Stomach (tissue), 8 donors: ENCODE measurements at regions not wholly inside any gene's neighbourhood (a gene's known extent, or its start where the extent isn't known, plus 50 kb on each side); places are given as distances from the start of the nearest gene placed in this dataset.

Experiments used
- DNase-seq, 2 donors: peaks; one replicate each; pipeline versions ENCODE4 v3.0.0 to v3.0.0-alpha.2; 2013 to 2019
- H3K27ac ChIP-seq, 5 donors: fragments of 200-600 bp in 4 of 5; sonication (generic) in 4 of 5; one replicate each; pipeline ENCODE4 v1.5.1; 2013 to 2019; ENCODE audit warnings: mild to moderate bottlenecking in 1 of 5, moderate library complexity in 1 of 5
- H3K27me3 ChIP-seq, 3 donors: fragments of 200-600 bp; sonication (generic); one replicate each; pipeline ENCODE4 v1.5.1; 2017 to 2019; ENCODE audit warnings: mixed run types in 1 of 3
- H3K36me3 ChIP-seq, 4 donors: fragments of 200-600 bp; sonication (generic); 1 replicate in 3 of 4; 2 replicates in 1 of 4; pipeline ENCODE4 v1.5.1; 2016 to 2019
- H3K4me1 ChIP-seq, 4 donors: fragments of 200-600 bp; sonication (generic); one replicate each; pipeline ENCODE4 v1.5.1; 2016 to 2019
- H3K4me3 ChIP-seq, 4 donors: fragments of 200-600 bp; sonication (generic) in 3 of 4; one replicate each; pipeline ENCODE4 v1.5.1; 2016 to 2019; ENCODE audit warnings: mild to moderate bottlenecking in 1 of 4
- H3K9me3 ChIP-seq, 4 donors: fragments of 200-600 bp; sonication (generic); one replicate each; pipeline ENCODE4 v1.5.1; 2016 to 2019
- EP300 ChIP-seq: sonication (generic); formaldehyde crosslinking; IDR thresholded peaks from one replicate; pipeline ENCODE4 v1.6.1; 2017; ENCODE audit warnings: antibody characterized with exemption
- POLR2A ChIP-seq, 4 donors: fragments of 450-650 bp; IDR thresholded peaks; one replicate each; pipeline ENCODE4 v1.6.1; 2016; ENCODE audit warnings: antibody characterized with exemption in 4 of 4, control low read depth in 2 of 4, mild to moderate bottlenecking in 1 of 4, moderate library complexity in 1 of 4
- POLR2AphosphoS5 ChIP-seq, 3 donors: sonication (generic); formaldehyde crosslinking; IDR thresholded peaks; one replicate each; pipeline ENCODE4 v1.6.1; 2016; ENCODE audit warnings: antibody characterized with exemption in 3 of 3
- WGBS, 5 donors: extraction: QIAGEN DNeasy Blood & Tissue Kit in 3 of 5; methylation state at CpG; one replicate each; pipeline versions ENCODE4 v1.1.5 to v1.1.7; 2013 to 2018; 5-methylcytosine and 5-hydroxymethylcytosine counted together
- intact Hi-C: fragments of 100-400 bp; cut with DNase I; formaldehyde crosslinking; loops from one replicate; pipeline ENCODE4 v1.15.1; 2023; ENCODE audit warnings: low total_unique reads
- TF ChIP-seq, protein P1 (sequence below), 7 experiments: fragments of 450-650 bp in 4 of 7; fragments of 200-600 bp in 3 of 7; sonication (generic) in 3 of 7; IDR thresholded peaks; one replicate each; pipeline ENCODE4 v1.5.1; 2016 to 2019; ENCODE audit warnings: antibody characterized with exemption in 7 of 7, control low read depth in 2 of 7, mild to moderate bottlenecking in 1 of 7
- donor health status: healthy with polysubstance abuse.
- donor health status: Bipolar disorder and iron deficiency.
- donor health status: healthy.

- Histone ChIP-seq H3K4me3 (no peak overlapping the region), H3K27me3 (no peaks in the 10 kb centered on the region), H3K9me3 (no peaks in the 10 kb centered on the region), H3K4me1 (no peaks in the 10 kb centered on the region), H3K27ac (no peak overlapping the region), H3K36me3 (no peaks in the 10 kb centered on the region)
- no peak for DNase-seq
- WGBS, 5 donors = 69 to 78% (median 72%) methylated on average over 3 of the region's 3 CpGs
- intact Hi-C loops = no loop called here
- TF ChIP-seq POLR2AphosphoS5 (IDR thresholded peaks at IDR 0.05) (no peak), POLR2A (IDR thresholded peaks at IDR 0.05) (no peak), EP300 (no peak)
- TF ChIP-seq, protein P1, sequence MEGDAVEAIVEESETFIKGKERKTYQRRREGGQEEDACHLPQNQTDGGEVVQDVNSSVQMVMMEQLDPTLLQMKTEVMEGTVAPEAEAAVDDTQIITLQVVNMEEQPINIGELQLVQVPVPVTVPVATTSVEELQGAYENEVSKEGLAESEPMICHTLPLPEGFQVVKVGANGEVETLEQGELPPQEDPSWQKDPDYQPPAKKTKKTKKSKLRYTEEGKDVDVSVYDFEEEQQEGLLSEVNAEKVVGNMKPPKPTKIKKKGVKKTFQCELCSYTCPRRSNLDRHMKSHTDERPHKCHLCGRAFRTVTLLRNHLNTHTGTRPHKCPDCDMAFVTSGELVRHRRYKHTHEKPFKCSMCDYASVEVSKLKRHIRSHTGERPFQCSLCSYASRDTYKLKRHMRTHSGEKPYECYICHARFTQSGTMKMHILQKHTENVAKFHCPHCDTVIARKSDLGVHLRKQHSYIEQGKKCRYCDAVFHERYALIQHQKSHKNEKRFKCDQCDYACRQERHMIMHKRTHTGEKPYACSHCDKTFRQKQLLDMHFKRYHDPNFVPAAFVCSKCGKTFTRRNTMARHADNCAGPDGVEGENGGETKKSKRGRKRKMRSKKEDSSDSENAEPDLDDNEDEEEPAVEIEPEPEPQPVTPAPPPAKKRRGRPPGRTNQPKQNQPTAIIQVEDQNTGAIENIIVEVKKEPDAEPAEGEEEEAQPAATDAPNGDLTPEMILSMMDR (IDR thresholded peaks at IDR 0.05) = no peak
These were observed 2083.1 kb upstream of the PIK3C3 start for GRCh38 chr18:39871961-39872360.

DNA sequence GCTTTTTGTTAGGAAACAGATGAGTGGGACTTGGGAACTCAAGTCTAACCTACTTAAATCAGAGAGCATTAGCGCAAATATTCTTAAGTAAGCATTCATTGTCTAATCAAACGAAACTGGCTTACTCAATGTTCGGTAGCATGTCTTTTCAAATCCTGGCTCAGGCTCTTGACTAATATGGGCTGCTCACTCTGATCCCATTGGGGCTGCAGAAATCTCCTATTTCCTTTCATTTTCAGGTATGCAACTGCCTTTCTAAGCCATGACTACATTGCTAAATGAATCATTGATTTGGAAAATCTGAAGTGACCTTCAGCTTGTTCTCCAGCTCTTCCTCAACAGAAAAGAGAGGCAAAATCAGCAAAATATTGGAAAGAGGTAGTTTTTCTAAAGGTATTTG is 2084.4 kb upstream of the PIK3C3 start:
- TF ChIP-seq, protein P1 (IDR thresholded peaks at IDR 0.05) = no peak
- no peak for TF ChIP-seq EP300
- no peak for TF ChIP-seq POLR2A (IDR thresholded peaks at IDR 0.05)
- no peak for TF ChIP-seq POLR2AphosphoS5 (IDR thresholded peaks at IDR 0.05)
- intact Hi-C loops = no loop called here
- 50 to 70% (median 57%) methylated on average over 3 of the region's 3 CpGs for WGBS, 5 donors
- no peaks in the 10 kb centered on the region for H3K36me3 ChIP-seq
- H3K4me1 ChIP-seq = no peaks in the 10 kb centered on the region
- no peaks in the 10 kb centered on the region for H3K9me3 ChIP-seq
- no peaks in the 10 kb centered on the region for H3K27me3 ChIP-seq
- no peak overlapping the region for H3K4me3 ChIP-seq
- no peak for DNase-seq
- no peak overlapping the region for H3K27ac ChIP-seq

DNA sequence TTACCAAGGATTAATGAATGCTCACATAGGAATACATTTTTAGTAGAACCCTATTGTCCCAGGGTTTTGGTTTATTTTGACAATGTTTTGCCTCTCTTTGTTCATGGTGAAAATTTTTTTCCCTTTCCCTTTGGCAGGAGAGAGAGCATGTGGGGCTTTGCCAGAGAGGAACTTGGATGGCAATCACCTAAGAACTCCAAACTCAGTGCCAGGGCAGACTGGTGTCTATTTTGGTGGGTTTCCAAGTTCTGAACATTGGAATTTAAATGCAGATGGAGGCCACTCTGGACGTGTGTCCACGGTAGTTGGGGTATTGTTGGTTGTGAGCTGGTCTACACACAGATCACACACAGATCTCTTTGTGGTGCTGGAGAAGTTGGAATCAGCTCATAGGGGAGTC is 2091.1 kb upstream of the PIK3C3 start:
- Histone ChIP-seq H3K4me1 (no peaks in the 10 kb centered on the region), H3K36me3 (no peaks in the 10 kb centered on the region), H3K9me3 (no peaks in the 10 kb centered on the region), H3K27me3 (no peaks in the 10 kb centered on the region), H3K27ac (no peak overlapping the region), H3K4me3 (no peak overlapping the region)
- TF ChIP-seq POLR2AphosphoS5 (IDR thresholded peaks at IDR 0.05) (no peak), POLR2A (IDR thresholded peaks at IDR 0.05) (no peak), EP300 (no peak)
- TF ChIP-seq, protein P1 (IDR thresholded peaks at IDR 0.05) = no peak
- no peak for DNase-seq
- 40 to 83% (median 58%) methylated on average over 2 of the region's 2 CpGs for WGBS, 5 donors
- intact Hi-C loops = no loop called here

DNA sequence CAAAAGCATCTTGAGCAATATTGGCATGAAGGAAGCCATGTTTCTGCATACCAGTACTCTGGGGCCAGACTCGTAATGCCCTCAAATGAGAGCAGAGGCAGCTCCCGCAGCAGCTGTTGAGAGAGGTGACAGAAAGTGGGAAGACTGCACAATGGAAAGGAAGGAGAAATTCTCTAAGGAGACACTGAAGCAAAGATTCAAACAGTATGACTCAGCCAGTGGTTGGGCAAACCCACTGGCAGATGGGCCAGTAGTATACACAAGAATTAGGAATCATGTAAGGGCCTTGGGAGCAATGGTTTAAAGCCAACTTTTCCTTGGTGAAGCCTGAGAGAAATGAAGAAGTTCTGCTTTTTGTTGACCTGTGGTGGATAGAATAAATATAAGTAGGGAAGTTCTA is 2092.7 kb upstream of the PIK3C3 start:
- H3K27me3 ChIP-seq = no peaks in the 10 kb centered on the region
- no peak for DNase-seq
- H3K4me3 ChIP-seq = no peak overlapping the region
- no peak overlapping the region for H3K27ac ChIP-seq
- intact Hi-C loops = no loop called here
- WGBS, 5 donors = 92 to 97% (median 93%) methylated on average over 2 of the region's 2 CpGs
- H3K4me1 ChIP-seq = no peaks in the 10 kb centered on the region
- H3K9me3 ChIP-seq = no peaks in the 10 kb centered on the region
- TF ChIP-seq POLR2A (IDR thresholded peaks at IDR 0.05) (no peak), EP300 (no peak), POLR2AphosphoS5 (IDR thresholded peaks at IDR 0.05) (no peak)
- TF ChIP-seq, protein P1 (IDR thresholded peaks at IDR 0.05) = no peak
- H3K36me3 ChIP-seq = no peaks in the 10 kb centered on the region
